ENCODE measurements at regions not wholly inside any gene's neighbourhood (a gene's known extent, or its start where the extent isn't known, plus 50 kb on each side); places are given as distances from the start of the nearest gene placed in this dataset.

DNA sequence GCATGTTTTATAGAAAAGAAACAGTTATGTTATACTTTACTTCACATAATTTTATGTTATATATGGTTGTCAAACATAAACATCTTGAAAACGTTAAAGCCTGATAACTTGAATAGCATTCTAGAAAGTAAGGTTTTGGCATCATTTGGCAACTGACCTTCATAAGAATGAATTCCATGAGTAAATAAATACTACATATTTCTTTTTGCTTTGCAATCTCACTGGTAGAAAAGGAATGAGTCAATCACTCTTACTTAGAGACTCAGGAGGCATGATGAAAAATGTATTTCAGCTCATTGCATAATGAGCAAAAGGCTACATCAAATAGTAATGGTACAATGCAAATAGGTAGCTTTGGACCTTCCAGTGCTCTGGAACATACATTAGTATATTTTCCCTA is 1381.9 kb downstream of the EFNB2 start:
- H3K27ac ChIP-seq (ENCODE audit: low read depth, low read length) = no peak overlapping the region
- no peaks in the 10 kb centered on the region for H3K36me3 ChIP-seq (ENCODE audit: control insufficient read depth in 5 of 5, insufficient read depth in 5 of 5, low read length in 5 of 5)
- no peak overlapping the region for H3K9ac ChIP-seq (ENCODE audit: low read length in 5 of 5)
- no peaks in the 10 kb centered on the region for H3K4me1 ChIP-seq (ENCODE audit: control insufficient read depth in 5 of 5, insufficient read depth in 5 of 5, low read length in 5 of 5)
- no peak overlapping the region for H3K4me3 ChIP-seq (ENCODE audit: low read depth in 1 of 5, low read length in 5 of 5)
- H3K27me3 ChIP-seq (ENCODE audit: control insufficient read depth in 5 of 5, insufficient read depth in 4 of 5, low read length in 5 of 5) = no peaks in the 10 kb centered on the region
- peaks cover 0 to 4% (median 0%) of the 10 kb centered on the region in 5 donors for H3K9me3 ChIP-seq (ENCODE audit: control insufficient read depth in 5 of 5, low read length in 5 of 5)

DNA sequence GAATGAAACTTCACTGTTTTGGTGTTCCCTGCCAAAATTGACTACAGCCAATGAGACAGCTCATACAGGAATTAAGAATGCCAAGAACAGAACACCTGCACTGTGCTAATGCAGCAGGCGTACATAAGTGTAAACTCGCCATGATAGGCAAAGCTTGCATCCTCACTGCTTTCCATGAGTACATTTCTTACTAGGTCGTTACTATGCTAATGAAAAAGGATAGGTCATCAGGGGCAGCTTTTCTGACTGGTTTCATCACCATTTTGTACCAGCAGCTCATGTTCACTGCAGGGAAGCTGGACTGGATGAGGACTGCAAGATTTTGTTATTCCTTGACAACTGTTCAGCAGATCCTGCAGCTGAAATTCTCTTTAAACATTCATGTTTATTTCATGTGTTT is 1383.8 kb downstream of the EFNB2 start:
- Histone ChIP-seq H3K4me3 (ENCODE audit: low read depth in 1 of 5, low read length in 5 of 5) (no peak overlapping the region), H3K36me3 (ENCODE audit: control insufficient read depth in 5 of 5, insufficient read depth in 5 of 5, low read length in 5 of 5) (no peaks in the 10 kb centered on the region), H3K9ac (ENCODE audit: low read length in 5 of 5) (no peak overlapping the region), H3K4me1 (ENCODE audit: control insufficient read depth in 5 of 5, insufficient read depth in 5 of 5, low read length in 5 of 5) (no peaks in the 10 kb centered on the region), H3K27me3 (ENCODE audit: control insufficient read depth in 5 of 5, insufficient read depth in 4 of 5, low read length in 5 of 5) (no peaks in the 10 kb centered on the region), H3K9me3 (ENCODE audit: control insufficient read depth in 5 of 5, low read length in 5 of 5) (peaks cover 0 to 4% (median 0%) of the 10 kb centered on the region in 5 donors), H3K27ac (ENCODE audit: low read depth, low read length) (no peak overlapping the region)

DNA sequence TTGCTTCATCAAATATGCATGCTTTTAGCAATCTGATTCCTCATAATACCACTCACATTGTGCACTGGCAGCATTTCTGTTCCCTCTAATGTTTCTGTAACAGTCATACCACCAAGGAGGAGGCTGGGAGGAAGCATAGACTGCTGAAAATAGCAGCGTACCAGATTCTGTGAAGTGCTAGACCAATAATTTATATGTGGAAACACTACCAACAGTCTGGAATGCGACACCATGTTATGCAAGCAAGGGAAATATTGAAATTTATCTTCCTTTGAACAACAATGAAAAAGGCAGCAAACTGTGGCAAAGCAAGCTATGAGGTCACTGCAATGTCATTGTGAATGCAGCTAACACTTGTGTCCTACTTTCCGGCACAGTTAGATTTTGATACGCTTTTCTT is 1388.0 kb downstream of the EFNB2 start:
- peaks cover 0 to 4% (median 0%) of the 10 kb centered on the region in 5 donors for H3K9me3 ChIP-seq (ENCODE audit: control insufficient read depth in 5 of 5, low read length in 5 of 5)
- no peaks in the 10 kb centered on the region for H3K4me1 ChIP-seq (ENCODE audit: control insufficient read depth in 5 of 5, insufficient read depth in 5 of 5, low read length in 5 of 5)
- no peak overlapping the region for H3K4me3 ChIP-seq (ENCODE audit: low read depth in 1 of 5, low read length in 5 of 5)
- H3K9ac ChIP-seq (ENCODE audit: low read length in 5 of 5) = no peak overlapping the region
- H3K27ac ChIP-seq (ENCODE audit: low read depth, low read length) = no peak overlapping the region
- no peaks in the 10 kb centered on the region for H3K27me3 ChIP-seq (ENCODE audit: control insufficient read depth in 5 of 5, insufficient read depth in 4 of 5, low read length in 5 of 5)
- no peaks in the 10 kb centered on the region for H3K36me3 ChIP-seq (ENCODE audit: control insufficient read depth in 5 of 5, insufficient read depth in 5 of 5, low read length in 5 of 5)

DNA sequence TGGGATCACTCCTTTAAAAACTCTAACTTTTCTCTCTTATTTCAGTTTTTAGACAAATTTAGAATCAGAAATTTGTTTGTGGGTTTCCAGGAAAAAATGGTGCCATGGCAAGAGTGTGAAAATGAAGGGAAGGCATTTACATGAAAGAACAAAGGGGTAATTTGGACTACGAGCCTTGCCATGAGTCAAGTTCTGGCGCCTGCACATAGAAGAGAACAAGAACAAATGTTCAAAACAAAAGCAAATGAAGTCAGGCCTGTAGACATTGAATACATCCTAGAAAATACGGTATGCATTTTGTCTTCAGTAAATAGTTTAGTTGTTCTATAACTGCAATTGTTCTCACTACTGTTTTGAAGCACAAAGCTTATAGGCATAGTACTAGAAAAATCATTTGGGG is 1390.5 kb downstream of the EFNB2 start:
- H3K9ac ChIP-seq (ENCODE audit: low read length in 5 of 5) = no peak overlapping the region
- H3K9me3 ChIP-seq (ENCODE audit: control insufficient read depth in 5 of 5, low read length in 5 of 5) = no peaks in the 10 kb centered on the region
- no peaks in the 10 kb centered on the region for H3K36me3 ChIP-seq (ENCODE audit: control insufficient read depth in 5 of 5, insufficient read depth in 5 of 5, low read length in 5 of 5)
- H3K4me3 ChIP-seq (ENCODE audit: low read depth in 1 of 5, low read length in 5 of 5) = no peak overlapping the region
- H3K27ac ChIP-seq (ENCODE audit: low read depth, low read length) = no peak overlapping the region
- H3K27me3 ChIP-seq (ENCODE audit: control insufficient read depth in 5 of 5, insufficient read depth in 4 of 5, low read length in 5 of 5) = no peaks in the 10 kb centered on the region
- H3K4me1 ChIP-seq (ENCODE audit: control insufficient read depth in 5 of 5, insufficient read depth in 5 of 5, low read length in 5 of 5) = no peaks in the 10 kb centered on the region

DNA sequence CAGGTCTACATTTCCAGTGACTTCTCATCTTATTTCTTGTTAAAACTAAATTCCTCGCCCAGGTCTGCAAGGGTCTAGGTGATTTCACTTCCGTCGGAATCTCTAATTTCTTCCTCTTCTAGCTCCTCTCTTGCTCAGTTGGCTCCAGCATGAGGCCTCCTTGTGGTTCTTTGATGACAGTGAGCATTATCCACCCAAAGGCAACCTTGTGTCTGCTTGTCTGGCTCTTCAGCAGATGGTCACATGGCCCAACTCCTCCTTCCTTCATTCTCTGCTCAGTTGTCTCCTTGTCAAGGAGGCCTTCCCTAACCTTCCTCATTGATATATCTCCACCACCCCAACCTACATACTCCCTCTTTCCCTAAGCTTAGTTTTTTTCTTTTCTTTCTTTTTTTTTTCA is 1391.4 kb downstream of the EFNB2 start:
- H3K4me1 ChIP-seq (ENCODE audit: control insufficient read depth in 5 of 5, insufficient read depth in 5 of 5, low read length in 5 of 5) = peaks cover 0 to 6% (median 3%) of the 10 kb centered on the region in 5 donors
- H3K27me3 ChIP-seq (ENCODE audit: control insufficient read depth in 5 of 5, insufficient read depth in 4 of 5, low read length in 5 of 5) = no peaks in the 10 kb centered on the region
- no peaks in the 10 kb centered on the region for H3K9me3 ChIP-seq (ENCODE audit: control insufficient read depth in 5 of 5, low read length in 5 of 5)
- H3K4me3 ChIP-seq (ENCODE audit: low read depth in 1 of 5, low read length in 5 of 5) = no peak overlapping the region
- H3K27ac ChIP-seq (ENCODE audit: low read depth, low read length) = no peak overlapping the region
- no peaks in the 10 kb centered on the region for H3K36me3 ChIP-seq (ENCODE audit: control insufficient read depth in 5 of 5, insufficient read depth in 5 of 5, low read length in 5 of 5)
- no peak overlapping the region for H3K9ac ChIP-seq (ENCODE audit: low read length in 5 of 5)

DNA sequence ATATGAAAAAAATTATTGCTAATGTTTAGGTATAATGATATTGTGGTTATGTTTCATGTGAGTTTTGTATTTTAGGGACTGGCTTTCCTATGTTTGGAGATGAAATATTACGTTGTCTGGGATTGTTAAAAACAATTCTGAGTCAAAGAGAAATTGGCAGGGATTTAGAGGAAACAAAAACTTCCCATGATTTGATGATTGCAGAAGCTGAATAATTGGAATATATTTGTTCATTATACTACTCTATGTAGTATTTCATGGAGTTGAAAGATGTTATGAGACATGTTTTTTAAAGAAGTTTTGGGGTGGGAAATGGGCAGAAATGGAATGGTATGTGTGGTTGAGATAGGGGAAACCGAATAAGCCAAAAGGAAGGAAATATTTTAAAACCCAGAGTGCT is 1392.9 kb downstream of the EFNB2 start:
- Histone ChIP-seq H3K4me3 (ENCODE audit: low read depth in 1 of 5, low read length in 5 of 5) (no peak overlapping the region), H3K4me1 (ENCODE audit: control insufficient read depth in 5 of 5, insufficient read depth in 5 of 5, low read length in 5 of 5) (peaks cover 0 to 7% (median 5%) of the 10 kb centered on the region in 5 donors), H3K27me3 (ENCODE audit: control insufficient read depth in 5 of 5, insufficient read depth in 4 of 5, low read length in 5 of 5) (no peaks in the 10 kb centered on the region), H3K36me3 (ENCODE audit: control insufficient read depth in 5 of 5, insufficient read depth in 5 of 5, low read length in 5 of 5) (no peaks in the 10 kb centered on the region), H3K27ac (ENCODE audit: low read depth, low read length) (no peak overlapping the region), H3K9ac (ENCODE audit: low read length in 5 of 5) (no peak overlapping the region), H3K9me3 (ENCODE audit: control insufficient read depth in 5 of 5, low read length in 5 of 5) (no peaks in the 10 kb centered on the region)

DNA sequence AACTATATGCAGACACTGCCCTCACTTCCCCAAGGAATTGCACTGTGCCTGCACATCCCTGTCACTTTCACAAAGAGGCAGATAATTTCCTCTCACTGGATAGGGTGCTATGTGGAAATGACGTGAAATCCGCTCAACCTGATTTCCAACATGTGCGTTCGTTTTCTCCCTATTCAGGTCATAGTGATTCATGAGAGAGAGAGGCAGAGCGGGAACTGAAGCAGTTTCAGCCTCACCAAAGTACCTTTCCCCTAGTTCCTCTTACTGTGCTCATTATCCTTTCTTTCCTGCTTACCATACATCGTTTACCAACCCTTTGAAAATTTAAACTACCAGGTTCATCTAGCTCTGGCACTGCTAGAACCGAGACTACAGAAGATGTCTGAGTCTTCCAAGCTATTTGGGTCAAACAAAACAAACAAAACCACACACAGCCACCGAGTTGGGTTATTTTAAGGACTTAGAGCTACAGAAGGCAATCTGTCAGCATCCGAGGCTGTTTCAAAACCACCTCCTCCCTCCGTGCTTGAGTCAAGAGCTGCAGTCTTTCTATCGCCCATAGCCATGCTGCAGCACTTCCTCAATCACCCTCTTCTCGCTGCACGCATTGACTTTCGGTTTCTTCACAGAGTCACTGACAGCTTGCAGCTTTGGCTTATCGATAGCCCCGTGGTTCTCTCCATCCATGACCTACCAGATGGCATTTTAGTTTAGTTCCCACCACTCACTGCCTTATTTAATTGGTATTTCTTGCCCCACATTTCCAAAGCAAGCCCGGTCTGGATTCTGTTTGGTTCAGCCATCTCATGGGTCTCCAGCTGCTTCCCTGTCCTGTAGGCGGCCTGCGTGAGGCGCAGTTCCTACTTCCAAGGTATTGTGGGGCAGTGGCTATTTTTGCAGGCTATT is 1395.8 kb downstream of the EFNB2 start:
- Histone ChIP-seq H3K9ac (ENCODE audit: low read length in 5 of 5) (peak overlapping the region in 2 of 5 donors; percentile 41 to 65), H3K4me1 (ENCODE audit: control insufficient read depth in 5 of 5, insufficient read depth in 5 of 5, low read length in 5 of 5) (peaks cover 0 to 7% (median 5%) of the 10 kb centered on the region in 5 donors), H3K36me3 (ENCODE audit: control insufficient read depth in 5 of 5, insufficient read depth in 5 of 5, low read length in 5 of 5) (no peaks in the 10 kb centered on the region), H3K27ac (ENCODE audit: low read depth, low read length) (peak overlapping the region; percentile 38), H3K4me3 (ENCODE audit: low read depth in 1 of 5, low read length in 5 of 5) (peak overlapping the region; percentile 58 to 82 (median 72)), H3K27me3 (ENCODE audit: control insufficient read depth in 5 of 5, insufficient read depth in 4 of 5, low read length in 5 of 5) (no peaks in the 10 kb centered on the region), H3K9me3 (ENCODE audit: control insufficient read depth in 5 of 5, low read length in 5 of 5) (no peaks in the 10 kb centered on the region)

DNA sequence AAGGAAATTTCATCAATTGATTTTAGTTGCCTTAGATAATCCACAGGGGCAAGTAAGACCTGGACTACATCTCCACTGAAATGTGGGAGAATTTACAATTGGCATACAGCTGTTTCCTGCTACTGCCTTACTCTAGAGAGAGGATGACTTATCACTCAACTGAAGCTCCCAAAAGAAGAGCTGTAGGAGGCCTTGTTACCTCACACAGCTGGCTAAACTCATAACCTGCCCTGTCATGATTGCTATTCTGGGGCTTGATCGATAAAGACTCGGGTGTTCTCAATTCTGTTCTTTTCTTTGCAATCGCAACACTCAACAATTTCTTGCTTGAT is 1396.4 kb downstream of the EFNB2 start:
- no peaks in the 10 kb centered on the region for H3K9me3 ChIP-seq (ENCODE audit: control insufficient read depth in 5 of 5, low read length in 5 of 5)

DNA sequence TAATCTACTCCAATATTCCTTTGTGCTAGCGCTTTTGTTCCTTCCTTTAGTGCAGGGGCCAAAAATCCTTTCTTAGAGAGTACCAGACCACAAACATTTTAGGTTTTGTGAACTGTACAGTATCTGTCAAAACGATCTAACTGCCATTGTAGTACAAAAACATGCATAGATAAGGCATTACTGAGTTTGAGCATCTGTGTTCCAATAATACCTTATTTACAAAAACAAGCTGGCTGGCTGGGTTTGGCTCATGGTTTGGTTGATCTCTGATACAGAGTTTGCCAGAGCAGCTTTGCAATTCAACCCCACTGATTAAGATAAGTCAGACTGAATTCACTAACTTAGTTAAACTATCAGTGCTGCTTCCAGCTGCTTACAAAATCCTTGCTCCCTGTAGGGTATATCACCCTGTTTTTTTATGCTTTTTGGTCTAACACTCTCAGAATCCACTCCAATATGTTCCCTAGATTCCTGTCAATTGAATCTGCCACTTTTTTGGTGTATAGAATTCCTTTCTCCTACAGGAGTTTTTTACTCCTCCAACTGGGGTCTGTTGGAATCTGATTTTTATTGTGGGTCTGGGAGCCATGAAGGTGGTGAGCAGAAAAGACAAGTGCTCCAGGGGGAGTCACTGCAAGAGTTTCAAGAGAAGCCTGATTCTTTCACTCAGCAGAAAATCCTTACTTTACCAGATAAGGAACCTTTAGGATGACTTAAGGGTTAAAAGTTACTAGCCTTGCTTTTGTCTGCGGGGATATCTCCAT is 1399.4 kb downstream of the EFNB2 start:
- no peak overlapping the region for H3K27ac ChIP-seq (ENCODE audit: low read depth, low read length)
- no peaks in the 10 kb centered on the region for H3K27me3 ChIP-seq (ENCODE audit: control insufficient read depth in 5 of 5, insufficient read depth in 4 of 5, low read length in 5 of 5)
- H3K4me1 ChIP-seq (ENCODE audit: control insufficient read depth in 5 of 5, insufficient read depth in 5 of 5, low read length in 5 of 5) = peaks cover 0 to 10% (median 5%) of the 10 kb centered on the region in 5 donors
- H3K4me3 ChIP-seq (ENCODE audit: low read depth in 1 of 5, low read length in 5 of 5) = no peak overlapping the region
- H3K9me3 ChIP-seq (ENCODE audit: control insufficient read depth in 5 of 5, low read length in 5 of 5) = no peaks in the 10 kb centered on the region
- no peaks in the 10 kb centered on the region for H3K36me3 ChIP-seq (ENCODE audit: control insufficient read depth in 5 of 5, insufficient read depth in 5 of 5, low read length in 5 of 5)
- no peak overlapping the region for H3K9ac ChIP-seq (ENCODE audit: low read length in 5 of 5)

More for the DNA sequence above, 1396.4 kb downstream of the EFNB2 start:
- no peak overlapping the region for H3K27ac ChIP-seq (ENCODE audit: low read depth, low read length)
- H3K36me3 ChIP-seq (ENCODE audit: control insufficient read depth in 5 of 5, insufficient read depth in 5 of 5, low read length in 5 of 5) = no peaks in the 10 kb centered on the region
- peak overlapping the region in 1 of 5 donors; percentile 21 for H3K9ac ChIP-seq (ENCODE audit: low read length in 5 of 5)
- no peaks in the 10 kb centered on the region for H3K27me3 ChIP-seq (ENCODE audit: control insufficient read depth in 5 of 5, insufficient read depth in 4 of 5, low read length in 5 of 5)
- H3K4me3 ChIP-seq (ENCODE audit: low read depth in 1 of 5, low read length in 5 of 5) = peak overlapping the region in 4 of 5 donors; percentile 58 to 82 (median 68)
- peaks cover 0 to 7% (median 5%) of the 10 kb centered on the region in 5 donors for H3K4me1 ChIP-seq (ENCODE audit: control insufficient read depth in 5 of 5, insufficient read depth in 5 of 5, low read length in 5 of 5)

DNA sequence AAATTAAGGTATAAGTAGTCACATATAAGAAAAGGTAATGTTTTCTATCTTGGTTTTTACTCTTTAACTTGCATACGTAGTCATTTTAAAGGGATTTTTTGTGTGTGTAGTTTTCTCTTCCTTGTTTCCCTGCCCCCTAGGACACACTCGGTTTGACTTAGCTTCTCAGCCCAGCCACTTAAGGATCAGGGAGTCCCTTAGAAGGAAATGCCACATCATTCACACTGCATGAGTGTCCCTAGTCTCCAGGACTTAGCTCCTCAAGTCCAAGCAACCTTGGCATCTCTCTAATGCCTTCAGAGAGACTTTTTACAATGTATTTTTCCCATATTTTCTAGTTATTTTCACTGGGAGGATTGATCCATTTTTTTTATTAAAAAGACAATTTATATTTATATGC is 1407.7 kb downstream of the EFNB2 start:
- Histone ChIP-seq H3K36me3 (ENCODE audit: control insufficient read depth in 5 of 5, insufficient read depth in 5 of 5, low read length in 5 of 5) (no peaks in the 10 kb centered on the region), H3K4me3 (ENCODE audit: low read depth in 1 of 5, low read length in 5 of 5) (no peak overlapping the region), H3K9ac (ENCODE audit: low read length in 5 of 5) (no peak overlapping the region), H3K27me3 (ENCODE audit: control insufficient read depth in 5 of 5, insufficient read depth in 4 of 5, low read length in 5 of 5) (no peaks in the 10 kb centered on the region), H3K4me1 (ENCODE audit: control insufficient read depth in 5 of 5, insufficient read depth in 5 of 5, low read length in 5 of 5) (peaks cover 0 to 5% (median 0%) of the 10 kb centered on the region in 5 donors), H3K27ac (ENCODE audit: low read depth, low read length) (no peak overlapping the region), H3K9me3 (ENCODE audit: control insufficient read depth in 5 of 5, low read length in 5 of 5) (no peaks in the 10 kb centered on the region)

Data from subcutaneous abdominal adipose tissue (tissue), 5 donors.